SHP77 treated with DMSO at 0.1 percent for 48 hours (cell line): ENCODE measurements at regions not wholly inside any gene's neighbourhood (a gene's known extent, or its start where the extent isn't known, plus 50 kb on each side); places are given as distances from the start of the nearest gene placed in this dataset.

Source experiments
- DNase-seq: peaks from one replicate; lab custom pipeline; 2025; lab: John Stamatoyannopoulos, UW

- DNase-seq, result no peak
Measured at GRCh38 chr22:27477171-27477570, 324.4 kb downstream of the MN1 start.

- no peak for DNase-seq
Measured at GRCh38 chr22:27480487-27480886, 321.1 kb downstream of the MN1 start.

GRCh38 chr22:27482402-27482801, 319.2 kb downstream of the MN1 start:
- DNase-seq, result no peak

GRCh38 chr22:27483095-27483785, 318.3 kb downstream of the MN1 start:
- no peak for DNase-seq

- no peak for DNase-seq
Measured at GRCh38 chr22:27485842-27486241, 315.7 kb downstream of the MN1 start.

GRCh38 chr22:27487600-27488452, 313.7 kb downstream of the MN1 start:
- DNase-seq, result no peak

GRCh38 chr22:27488456-27489177, 312.9 kb downstream of the MN1 start:
- no peak for DNase-seq

- DNase-seq, result no peak
Measured at GRCh38 chr22:27489178-27489675, 312.3 kb downstream of the MN1 start.

- no peak for DNase-seq
Measured at GRCh38 chr22:27490080-27490479, 311.5 kb downstream of the MN1 start.

GRCh38 chr22:27491888-27492287, 309.7 kb downstream of the MN1 start:
- DNase-seq, result no peak

GRCh38 chr22:27492566-27493201, 308.9 kb downstream of the MN1 start:
- no peak for DNase-seq

GRCh38 chr22:27493796-27494195, 307.8 kb downstream of the MN1 start:
- no peak for DNase-seq

- DNase-seq, result no peak
Measured at GRCh38 chr22:27494785-27495184, 306.8 kb downstream of the MN1 start.

GRCh38 chr22:27495325-27495724, 306.2 kb downstream of the MN1 start:
- no peak for DNase-seq

GRCh38 chr22:27499121-27499520, 302.4 kb downstream of the MN1 start:
- no peak for DNase-seq

- DNase-seq, result no peak
Measured at GRCh38 chr22:27501191-27501936, 300.2 kb downstream of the MN1 start.

GRCh38 chr22:27502327-27502726, 299.2 kb downstream of the MN1 start:
- no peak for DNase-seq

GRCh38 chr22:27504360-27505253, 296.9 kb downstream of the MN1 start:
- DNase-seq, result no peak

- no peak for DNase-seq
Measured at GRCh38 chr22:27507111-27507611, 294.4 kb downstream of the MN1 start.

- DNase-seq, result no peak
Measured at GRCh38 chr22:27507935-27508526, 293.5 kb downstream of the MN1 start.
